SK-N-SH treated with all-trans-retinoic acid at 6 μM for 48 hours (cell line): ENCODE measurements at regions not wholly inside any gene's neighbourhood (a gene's known extent, or its start where the extent isn't known, plus 50 kb on each side); places are given as distances from the start of the nearest gene placed in this dataset.

Experiments
- ATAC-seq: fragments of 200-7000 bp; cut with Tn5 transposase; 3 replicates; pipeline ENCODE4 v1.9.1; 2020; ENCODE audit warnings: mild to moderate bottlenecking, moderate library complexity
- BACH2 ChIP-seq: fragments of 250-450 bp; sonication (Bioruptor Pico); IDR thresholded peaks from 2 replicates; pipeline ENCODE4 v1.9.0; 2021; ENCODE audit warnings: mild to moderate bottlenecking, borderline replicate concordance
- CSDC2 ChIP-seq: fragments of 250-450 bp; sonication (Bioruptor Pico); IDR thresholded peaks from 2 replicates; pipeline ENCODE4 v1.5.0; 2020; ENCODE audit warnings: mild to moderate bottlenecking, moderate library complexity
- ESRRG ChIP-seq: fragments of 250-450 bp; sonication (Bioruptor Pico); IDR thresholded peaks from 2 replicates; pipeline ENCODE4 v1.6.1; 2021; ENCODE audit warnings: mild to moderate bottlenecking
- ISL1 ChIP-seq: fragments of 250-450 bp; sonication (Bioruptor Pico); IDR thresholded peaks from 2 replicates; pipeline ENCODE4 v2.1.2; 2022; ENCODE audit warnings: mild to moderate bottlenecking, moderate library complexity
- PPARA ChIP-seq: fragments of 250-450 bp; sonication (Bioruptor Pico); IDR thresholded peaks from 2 replicates; pipeline ENCODE4 v1.5.0; 2020; ENCODE audit warnings: mild to moderate bottlenecking, borderline replicate concordance
- RARB ChIP-seq: fragments of 250-450 bp; sonication (Bioruptor Pico); IDR thresholded peaks from 2 replicates; pipeline ENCODE4 v1.8.0; 2021; ENCODE audit warnings: mild to moderate bottlenecking, moderate library complexity
- SNAI2 ChIP-seq: fragments of 250-450 bp; sonication (Bioruptor Pico); IDR thresholded peaks from 2 replicates; pipeline ENCODE4 v1.5.0; 2020; ENCODE audit warnings: mild to moderate bottlenecking, moderate library complexity
- TCF4 ChIP-seq: fragments of 250-450 bp; sonication (Bioruptor Pico); IDR thresholded peaks from 2 replicates; pipeline ENCODE4 v1.8.0; 2021; ENCODE audit warnings: mild to moderate bottlenecking, moderate library complexity, borderline replicate concordance
- TOX ChIP-seq: fragments of 250-450 bp; sonication (Bioruptor Pico); IDR thresholded peaks from 2 replicates; pipeline ENCODE4 v1.8.0; 2021; ENCODE audit warnings: mild to moderate bottlenecking, moderate library complexity, borderline replicate concordance
- ZC3H10 ChIP-seq: fragments of 250-450 bp; sonication (Bioruptor Pico); IDR thresholded peaks from 2 replicates; pipeline ENCODE4 v1.5.1; 2021; ENCODE audit warnings: mild to moderate bottlenecking, moderate library complexity
- ZFP3 ChIP-seq: fragments of 250-450 bp; sonication (Bioruptor Pico); IDR thresholded peaks from 2 replicates; pipeline ENCODE4 v1.5.0; 2020; ENCODE audit warnings: mild to moderate bottlenecking, moderate library complexity
- ZFP30 ChIP-seq: fragments of 450-650 bp; formaldehyde crosslinking; IDR thresholded peaks from 2 replicates; pipeline ENCODE4 v1.5.0; 2022; ENCODE audit warnings: mild to moderate bottlenecking, moderate library complexity
- ZNF70 ChIP-seq: fragments of 450-650 bp; formaldehyde crosslinking; IDR thresholded peaks from 2 replicates; pipeline ENCODE4 v1.5.0; 2020; ENCODE audit warnings: mild to moderate bottlenecking, moderate library complexity
- ZNF8 ChIP-seq: fragments of 450-650 bp; formaldehyde crosslinking; IDR thresholded peaks from 2 replicates; pipeline ENCODE4 v1.5.0; 2020; ENCODE audit warnings: mild to moderate bottlenecking, moderate library complexity
- TF ChIP-seq, protein P1 (sequence below): fragments of 250-450 bp; sonication (Bioruptor Pico); IDR thresholded peaks from 2 replicates; pipeline ENCODE4 v1.8.0; 2020; ENCODE audit warnings: mild to moderate bottlenecking, moderate library complexity, borderline replicate concordance
- TF ChIP-seq, protein P2 (sequence below): fragments of 250-450 bp; sonication (Bioruptor Pico); IDR thresholded peaks from 2 replicates; pipeline ENCODE4 v1.5.1; 2020; ENCODE audit warnings: low read depth, mild to moderate bottlenecking, moderate library complexity
- TF ChIP-seq, protein P3 (sequence below): fragments of 250-450 bp; sonication (Bioruptor Pico); IDR thresholded peaks from 2 replicates; pipeline ENCODE4 v1.5.1; 2021; ENCODE audit warnings: mild to moderate bottlenecking, moderate library complexity
- TF ChIP-seq, protein P4 (sequence below): fragments of 250-450 bp; sonication (Bioruptor Pico); IDR thresholded peaks from 2 replicates; pipeline ENCODE4 v1.5.0; 2020; ENCODE audit warnings: mild to moderate bottlenecking, moderate library complexity
- TF ChIP-seq, protein P5 (sequence below): fragments of 250-450 bp; sonication (Bioruptor Pico); IDR thresholded peaks from 2 replicates; pipeline ENCODE4 v1.8.0; 2021; ENCODE audit warnings: low read depth, mild to moderate bottlenecking, moderate library complexity, borderline replicate concordance

GRCh38 chr4:171519457-171519856 is 293.7 kb upstream of the GALNTL6 start:
- ATAC-seq: no peak
- no peak for TF ChIP-seq ESRRG (CRISPR knock-in tag)
- TF ChIP-seq ZFP30: no peak
- TF ChIP-seq TOX (CRISPR knock-in tag): no peak
- TF ChIP-seq PPARA: no peak
- TF ChIP-seq, protein P1, sequence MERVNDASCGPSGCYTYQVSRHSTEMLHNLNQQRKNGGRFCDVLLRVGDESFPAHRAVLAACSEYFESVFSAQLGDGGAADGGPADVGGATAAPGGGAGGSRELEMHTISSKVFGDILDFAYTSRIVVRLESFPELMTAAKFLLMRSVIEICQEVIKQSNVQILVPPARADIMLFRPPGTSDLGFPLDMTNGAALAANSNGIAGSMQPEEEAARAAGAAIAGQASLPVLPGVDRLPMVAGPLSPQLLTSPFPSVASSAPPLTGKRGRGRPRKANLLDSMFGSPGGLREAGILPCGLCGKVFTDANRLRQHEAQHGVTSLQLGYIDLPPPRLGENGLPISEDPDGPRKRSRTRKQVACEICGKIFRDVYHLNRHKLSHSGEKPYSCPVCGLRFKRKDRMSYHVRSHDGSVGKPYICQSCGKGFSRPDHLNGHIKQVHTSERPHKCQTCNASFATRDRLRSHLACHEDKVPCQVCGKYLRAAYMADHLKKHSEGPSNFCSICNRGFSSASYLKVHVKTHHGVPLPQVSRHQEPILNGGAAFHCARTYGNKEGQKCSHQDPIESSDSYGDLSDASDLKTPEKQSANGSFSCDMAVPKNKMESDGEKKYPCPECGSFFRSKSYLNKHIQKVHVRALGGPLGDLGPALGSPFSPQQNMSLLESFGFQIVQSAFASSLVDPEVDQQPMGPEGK (CRISPR knock-in tag): no peak
- TF ChIP-seq ZC3H10: no peak
- TF ChIP-seq, protein P2, sequence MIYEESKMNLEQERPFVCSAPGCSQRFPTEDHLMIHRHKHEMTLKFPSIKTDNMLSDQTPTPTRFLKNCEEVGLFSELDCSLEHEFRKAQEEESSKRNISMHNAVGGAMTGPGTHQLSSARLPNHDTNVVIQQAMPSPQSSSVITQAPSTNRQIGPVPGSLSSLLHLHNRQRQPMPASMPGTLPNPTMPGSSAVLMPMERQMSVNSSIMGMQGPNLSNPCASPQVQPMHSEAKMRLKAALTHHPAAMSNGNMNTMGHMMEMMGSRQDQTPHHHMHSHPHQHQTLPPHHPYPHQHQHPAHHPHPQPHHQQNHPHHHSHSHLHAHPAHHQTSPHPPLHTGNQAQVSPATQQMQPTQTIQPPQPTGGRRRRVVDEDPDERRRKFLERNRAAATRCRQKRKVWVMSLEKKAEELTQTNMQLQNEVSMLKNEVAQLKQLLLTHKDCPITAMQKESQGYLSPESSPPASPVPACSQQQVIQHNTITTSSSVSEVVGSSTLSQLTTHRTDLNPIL (CRISPR knock-in tag): no peak
- no peak for TF ChIP-seq RARB (CRISPR knock-in tag)
- no peak for TF ChIP-seq ZNF70 (CRISPR knock-in tag)
- TF ChIP-seq, protein P3, sequence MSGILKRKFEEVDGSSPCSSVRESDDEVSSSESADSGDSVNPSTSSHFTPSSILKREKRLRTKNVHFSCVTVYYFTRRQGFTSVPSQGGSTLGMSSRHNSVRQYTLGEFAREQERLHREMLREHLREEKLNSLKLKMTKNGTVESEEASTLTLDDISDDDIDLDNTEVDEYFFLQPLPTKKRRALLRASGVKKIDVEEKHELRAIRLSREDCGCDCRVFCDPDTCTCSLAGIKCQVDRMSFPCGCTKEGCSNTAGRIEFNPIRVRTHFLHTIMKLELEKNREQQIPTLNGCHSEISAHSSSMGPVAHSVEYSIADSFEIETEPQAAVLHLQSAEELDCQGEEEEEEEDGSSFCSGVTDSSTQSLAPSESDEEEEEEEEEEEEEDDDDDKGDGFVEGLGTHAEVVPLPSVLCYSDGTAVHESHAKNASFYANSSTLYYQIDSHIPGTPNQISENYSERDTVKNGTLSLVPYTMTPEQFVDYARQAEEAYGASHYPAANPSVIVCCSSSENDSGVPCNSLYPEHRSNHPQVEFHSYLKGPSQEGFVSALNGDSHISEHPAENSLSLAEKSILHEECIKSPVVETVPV (CRISPR knock-in tag): no peak
- TF ChIP-seq ZFP3 (CRISPR knock-in tag): no peak
- no peak for TF ChIP-seq ISL1 (CRISPR knock-in tag)
- TF ChIP-seq CSDC2 (CRISPR knock-in tag): no peak
- TF ChIP-seq ZNF8 (CRISPR knock-in tag): no peak
- TF ChIP-seq BACH2 (CRISPR knock-in tag): no peak
- TF ChIP-seq, protein P4, sequence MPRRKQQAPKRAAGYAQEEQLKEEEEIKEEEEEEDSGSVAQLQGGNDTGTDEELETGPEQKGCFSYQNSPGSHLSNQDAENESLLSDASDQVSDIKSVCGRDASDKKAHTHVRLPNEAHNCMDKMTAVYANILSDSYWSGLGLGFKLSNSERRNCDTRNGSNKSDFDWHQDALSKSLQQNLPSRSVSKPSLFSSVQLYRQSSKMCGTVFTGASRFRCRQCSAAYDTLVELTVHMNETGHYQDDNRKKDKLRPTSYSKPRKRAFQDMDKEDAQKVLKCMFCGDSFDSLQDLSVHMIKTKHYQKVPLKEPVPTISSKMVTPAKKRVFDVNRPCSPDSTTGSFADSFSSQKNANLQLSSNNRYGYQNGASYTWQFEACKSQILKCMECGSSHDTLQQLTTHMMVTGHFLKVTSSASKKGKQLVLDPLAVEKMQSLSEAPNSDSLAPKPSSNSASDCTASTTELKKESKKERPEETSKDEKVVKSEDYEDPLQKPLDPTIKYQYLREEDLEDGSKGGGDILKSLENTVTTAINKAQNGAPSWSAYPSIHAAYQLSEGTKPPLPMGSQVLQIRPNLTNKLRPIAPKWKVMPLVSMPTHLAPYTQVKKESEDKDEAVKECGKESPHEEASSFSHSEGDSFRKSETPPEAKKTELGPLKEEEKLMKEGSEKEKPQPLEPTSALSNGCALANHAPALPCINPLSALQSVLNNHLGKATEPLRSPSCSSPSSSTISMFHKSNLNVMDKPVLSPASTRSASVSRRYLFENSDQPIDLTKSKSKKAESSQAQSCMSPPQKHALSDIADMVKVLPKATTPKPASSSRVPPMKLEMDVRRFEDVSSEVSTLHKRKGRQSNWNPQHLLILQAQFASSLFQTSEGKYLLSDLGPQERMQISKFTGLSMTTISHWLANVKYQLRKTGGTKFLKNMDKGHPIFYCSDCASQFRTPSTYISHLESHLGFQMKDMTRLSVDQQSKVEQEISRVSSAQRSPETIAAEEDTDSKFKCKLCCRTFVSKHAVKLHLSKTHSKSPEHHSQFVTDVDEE (CRISPR knock-in tag): no peak
- TF ChIP-seq, all 23 proteins: peak for 0

GRCh38 chr4:171517883-171518282 is 295.3 kb upstream of the GALNTL6 start:
- TF ChIP-seq RARB (CRISPR knock-in tag): no peak
- no peak for TF ChIP-seq SNAI2 (CRISPR knock-in tag)
- TF ChIP-seq ZNF70 (CRISPR knock-in tag): no peak
- no peak for TF ChIP-seq TCF4
- TF ChIP-seq, protein P4 (CRISPR knock-in tag): no peak
- TF ChIP-seq, protein P5, sequence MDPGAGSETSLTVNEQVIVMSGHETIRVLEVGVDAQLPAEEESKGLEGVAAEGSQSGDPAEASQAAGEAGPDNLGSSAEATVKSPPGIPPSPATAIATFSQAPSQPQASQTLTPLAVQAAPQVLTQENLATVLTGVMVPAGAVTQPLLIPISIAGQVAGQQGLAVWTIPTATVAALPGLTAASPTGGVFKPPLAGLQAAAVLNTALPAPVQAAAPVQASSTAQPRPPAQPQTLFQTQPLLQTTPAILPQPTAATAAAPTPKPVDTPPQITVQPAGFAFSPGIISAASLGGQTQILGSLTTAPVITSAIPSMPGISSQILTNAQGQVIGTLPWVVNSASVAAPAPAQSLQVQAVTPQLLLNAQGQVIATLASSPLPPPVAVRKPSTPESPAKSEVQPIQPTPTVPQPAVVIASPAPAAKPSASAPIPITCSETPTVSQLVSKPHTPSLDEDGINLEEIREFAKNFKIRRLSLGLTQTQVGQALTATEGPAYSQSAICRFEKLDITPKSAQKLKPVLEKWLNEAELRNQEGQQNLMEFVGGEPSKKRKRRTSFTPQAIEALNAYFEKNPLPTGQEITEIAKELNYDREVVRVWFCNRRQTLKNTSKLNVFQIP (CRISPR knock-in tag): no peak
- TF ChIP-seq, protein P1 (CRISPR knock-in tag): no peak
- no peak for TF ChIP-seq BACH2 (CRISPR knock-in tag)
- TF ChIP-seq TOX (CRISPR knock-in tag): no peak
- TF ChIP-seq, protein P2 (CRISPR knock-in tag): no peak
- TF ChIP-seq, protein P3 (CRISPR knock-in tag): no peak
- ATAC-seq: no peak
